Endothelial cell of umbilical vein (primary cell): ENCODE measurements at regions not wholly inside any gene's neighbourhood (a gene's known extent, or its start where the extent isn't known, plus 50 kb on each side); places are given as distances from the start of the nearest gene placed in this dataset.

Source experiments
- BruUV-seq: library from RNA; stranded (reverse); fragments of 400-500 nt; replicated peaks from 2 replicates; lab custom pipeline; 2021; lab: Mats Ljungman, UMichigan
- CTCF ChIA-PET: fragments of 300-600, 350-600 bp; sonication (Branson Sonifier 250); formaldehyde crosslinking; loops from one replicate; lab custom pipeline; 2021; ENCODE audit warnings: antibody characterized with exemption, inconsistent platforms; lab: Charles Lee
- POLR2A ChIA-PET: fragments of 300-600, 350-600 bp; sonication (Branson Sonifier 250); formaldehyde crosslinking; loops from one replicate; lab custom pipeline; 2021; ENCODE audit warnings: antibody characterized with exemption, inconsistent platforms; lab: Charles Lee
- DNase-seq: peaks from one replicate; pipeline ENCODE4 v3.0.0-alpha.2; 2011; ENCODE audit warnings: low read depth, low spot score
- FAIRE-seq: peaks from 2 replicates; lab custom pipeline; 2011; peaks lifted over from hg19 to GRCh38; lab: Jason Lieb, UNC
- H2AFZ ChIP-seq: 2 replicates; pipeline ENCODE4 v1.6.0; 2012; ENCODE audit warnings: low read depth, low read length, control low read depth, inconsistent platforms
- H3K27ac ChIP-seq: 2 replicates; pipeline ENCODE4 v1.5.1; 2011; ENCODE audit warnings: low read depth, mild to moderate bottlenecking, control low read depth, low read length, moderate library complexity; ENCODE audit not compliant: insufficient read depth
- H3K27me3 ChIP-seq, 2 experiments: 2 replicates each; pipeline versions ENCODE4 v1.6.0 to v1.6.1; 2011; ENCODE audit warnings: low read length in 2 of 2, mixed read lengths in 1 of 2; ENCODE audit not compliant: control insufficient read depth in 2 of 2, insufficient read depth in 2 of 2
- H3K36me3 ChIP-seq, 2 experiments: 2 replicates in 1 of 2; 3 replicates in 1 of 2; pipeline ENCODE4 v1.5.1; 2011; ENCODE audit warnings: low read length in 2 of 2, mild to moderate bottlenecking in 1 of 2, moderate library complexity in 1 of 2; ENCODE audit not compliant: control insufficient read depth in 2 of 2, insufficient read depth in 2 of 2; ENCODE audit errors: extremely low read depth in 1 of 2
- H3K4me1 ChIP-seq: 3 replicates; pipeline ENCODE4 v1.5.1; 2011; ENCODE audit warnings: mild to moderate bottlenecking, low read length; ENCODE audit not compliant: control insufficient read depth, insufficient read depth; ENCODE audit errors: extremely low read depth
- H3K4me2 ChIP-seq: 2 replicates; pipeline ENCODE4 v1.6.1; 2011; ENCODE audit warnings: low read length, control low read depth, mixed read lengths; ENCODE audit not compliant: insufficient read depth
- H3K4me3 ChIP-seq, 3 experiments: fragments of 200-600 bp in 1 of 3; sonication (generic), shearing (Covaris generic) in 1 of 3; replicated peaks in 1 of 3; 2 replicates each; pipeline ENCODE4 v1.5.1; 2011 to 2016; ENCODE audit warnings: control low read depth in 3 of 3, low read length in 3 of 3, mild to moderate bottlenecking in 2 of 3, inconsistent platforms in 1 of 3, low read depth in 1 of 3, moderate library complexity in 1 of 3; ENCODE audit not compliant: insufficient read depth in 1 of 3
- H3K79me2 ChIP-seq: 2 replicates; pipeline ENCODE4 v1.6.0; 2012; ENCODE audit warnings: low read length, inconsistent platforms; ENCODE audit not compliant: control insufficient read depth, insufficient read depth
- H3K9ac ChIP-seq: replicated peaks from 2 replicates; pipeline ENCODE3; 2011; ENCODE audit warnings: low read length, control low read depth; ENCODE audit not compliant: insufficient read depth; ENCODE audit errors: extremely low read depth
- H3K9me1 ChIP-seq: replicated peaks from 3 replicates; pipeline ENCODE4 v1.6.0; 2011; ENCODE audit warnings: mild to moderate bottlenecking, low read length; ENCODE audit not compliant: control insufficient read depth, insufficient read depth; ENCODE audit errors: extremely low read depth
- H3K9me3 ChIP-seq: replicated peaks from 2 replicates; pipeline ENCODE4 v1.5.1; 2012; ENCODE audit warnings: low read length, inconsistent platforms; ENCODE audit not compliant: control insufficient read depth, insufficient read depth
- H4K20me1 ChIP-seq: replicated peaks from 2 replicates; pipeline ENCODE3; 2011; ENCODE audit warnings: mild to moderate bottlenecking, low read length; ENCODE audit not compliant: control insufficient read depth, insufficient read depth; ENCODE audit errors: extremely low read depth
- CTCF ChIP-seq, 2 donors: IDR thresholded peaks; 1 replicate in 1 of 2; 2 replicates in 1 of 2; pipeline ENCODE4 v1.5.1; 2011; ENCODE audit warnings: low read length in 2 of 2, mild to moderate bottlenecking in 2 of 2, moderate library complexity in 2 of 2, control low read depth in 1 of 2, inconsistent platforms in 1 of 2, low read depth in 1 of 2; ENCODE audit not compliant: insufficient read depth in 1 of 2; ENCODE audit errors: extremely low read depth in 1 of 2
- EZH2 ChIP-seq: IDR thresholded peaks from 2 replicates; pipeline ENCODE4 v1.6.1; 2012; ENCODE audit warnings: borderline replicate concordance, low read depth, mild to moderate bottlenecking, moderate library complexity, low read length, inconsistent platforms; ENCODE audit not compliant: severe bottlenecking
- FOS ChIP-seq: IDR thresholded peaks from 2 replicates; pipeline ENCODE4 v1.6.1; 2011; ENCODE audit warnings: mild to moderate bottlenecking, low read length, moderate library complexity, borderline replicate concordance; ENCODE audit not compliant: insufficient read depth
- GATA2 ChIP-seq: IDR thresholded peaks from 2 replicates; pipeline ENCODE4 v1.7.0; 2011; ENCODE audit warnings: low read depth, mild to moderate bottlenecking, moderate library complexity, mixed read lengths, low read length; ENCODE audit not compliant: insufficient read length, insufficient read depth
- JUN ChIP-seq: IDR thresholded peaks from 2 replicates; pipeline ENCODE4 v1.6.1; 2011; ENCODE audit warnings: borderline replicate concordance, low read depth; ENCODE audit not compliant: insufficient read length, insufficient read depth
- MAX ChIP-seq: IDR thresholded peaks from 2 replicates; pipeline ENCODE4 v1.6.1; 2011; ENCODE audit not compliant: insufficient read depth, insufficient read length
- MYC ChIP-seq: IDR thresholded peaks from one replicate; pipeline ENCODE4 v1.6.1; 2011; ENCODE audit warnings: mild to moderate bottlenecking, low read depth, low read length
- POLR2A ChIP-seq: IDR thresholded peaks from 2 replicates; pipeline ENCODE4 v1.6.1; 2012; ENCODE audit warnings: low read depth, mild to moderate bottlenecking, control low read depth, low read length
- POLR2AphosphoS5 ChIP-seq: IDR thresholded peaks from 2 replicates; pipeline ENCODE4 v1.6.1; 2012; ENCODE audit warnings: low read depth, mild to moderate bottlenecking, control low read depth, low read length, moderate library complexity; ENCODE audit not compliant: insufficient read depth
- dilution Hi-C: fragments of 300-500 bp; cut with MboI; formaldehyde crosslinking; loops from one replicate; pipeline ENCODE4 v1.15.0; 2019; ENCODE audit warnings: low sequenced_read_pairs; ENCODE audit not compliant: extremely low pct_ligation_motif_present
- intact Hi-C: fragments of 100-400 bp; cut with micrococcal nuclease; formaldehyde crosslinking; loops from one replicate; pipeline ENCODE4 v1.10.0; 2022

GRCh38 chr3:180102604-180103003, 65.9 kb upstream of the PEX5L start:
- CTCF ChIA-PET: no interaction called here

More at GRCh38 chr3:180102604-180103003, 65.9 kb upstream of the PEX5L start:
- Histone ChIP-seq H2AFZ (no peak overlapping the region), H3K79me2 (no peaks in the 10 kb centered on the region), H3K27ac (no peak overlapping the region), H3K9me3 (no peaks in the 10 kb centered on the region), H3K4me1 (no peaks in the 10 kb centered on the region), H3K27me3 (no peaks in the 10 kb centered on the region), H3K4me3 (no peak overlapping the region), H3K9ac (no peak overlapping the region), H4K20me1 (no peaks in the 10 kb centered on the region), H3K9me1 (no peaks in the 10 kb centered on the region), H3K36me3 (no peaks in the 10 kb centered on the region), H3K4me2 (no peak overlapping the region)
- intact Hi-C loops: no loop called here
- TF ChIP-seq MAX: no peak
- TF ChIP-seq POLR2A: no peak
- no peak for TF ChIP-seq FOS
- TF ChIP-seq EZH2: no peak
- no peak for TF ChIP-seq JUN
- no peak for TF ChIP-seq GATA2
- TF ChIP-seq MYC: no peak
- no peak for TF ChIP-seq CTCF (IDR thresholded peaks at IDR 0.05; ENCODE audit: extremely low read depth in 1 of 2, insufficient read depth in 1 of 2, low read depth in 1 of 2, low read length in 2 of 2)
- no peak for TF ChIP-seq POLR2AphosphoS5
- FAIRE-seq (no peak), DNase-seq (no peak)
- BruUV-seq: no TSS peak
- POLR2A ChIA-PET: no interaction called here
- dilution Hi-C loops: no loop called here
